HUDEP-2 (cell line): ENCODE measurements at regions not wholly inside any gene's neighbourhood (a gene's known extent, or its start where the extent isn't known, plus 50 kb on each side); places are given as distances from the start of the nearest gene placed in this dataset.

ENCODE experiments used
- DNase-seq, 76 experiments: peaks; one replicate each; lab custom pipeline; 2025; ENCODE audit not compliant: unreplicated experiment in 76 of 76; lab: John Stamatoyannopoulos, UW

- no peak for DNase-seq
Observed at GRCh38 chr21:38965910-38966504, 160.3 kb downstream of the ETS2 start.

- no peak for DNase-seq
Observed at GRCh38 chr21:38965241-38965640, 159.5 kb downstream of the ETS2 start.

DNA sequence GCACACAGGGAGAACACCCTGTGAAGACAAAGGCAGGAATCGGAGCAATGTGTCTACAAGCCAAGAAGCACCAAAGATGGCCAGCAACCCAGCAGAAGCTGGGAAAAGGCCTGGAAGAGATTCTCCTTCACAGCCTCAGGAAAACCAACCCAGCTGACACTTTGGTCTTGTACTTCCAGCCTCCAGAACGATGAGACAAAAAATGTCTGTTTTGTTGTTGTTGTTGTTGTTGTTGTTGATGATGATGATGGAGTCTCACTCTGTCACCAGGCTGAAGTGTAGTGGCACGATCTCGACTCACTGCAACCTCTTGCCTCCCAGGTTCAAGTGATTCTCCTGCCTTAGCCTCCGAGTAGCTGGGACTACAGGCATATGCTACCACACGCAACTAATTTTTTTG is 157.3 kb downstream of the ETS2 start:
- DNase-seq, result no peak

- DNase-seq, result no peak
Observed at GRCh38 chr21:38960251-38960650, 154.5 kb downstream of the ETS2 start.

- no peak for DNase-seq
Observed at GRCh38 chr21:38959692-38960061, 153.9 kb downstream of the ETS2 start.

DNA sequence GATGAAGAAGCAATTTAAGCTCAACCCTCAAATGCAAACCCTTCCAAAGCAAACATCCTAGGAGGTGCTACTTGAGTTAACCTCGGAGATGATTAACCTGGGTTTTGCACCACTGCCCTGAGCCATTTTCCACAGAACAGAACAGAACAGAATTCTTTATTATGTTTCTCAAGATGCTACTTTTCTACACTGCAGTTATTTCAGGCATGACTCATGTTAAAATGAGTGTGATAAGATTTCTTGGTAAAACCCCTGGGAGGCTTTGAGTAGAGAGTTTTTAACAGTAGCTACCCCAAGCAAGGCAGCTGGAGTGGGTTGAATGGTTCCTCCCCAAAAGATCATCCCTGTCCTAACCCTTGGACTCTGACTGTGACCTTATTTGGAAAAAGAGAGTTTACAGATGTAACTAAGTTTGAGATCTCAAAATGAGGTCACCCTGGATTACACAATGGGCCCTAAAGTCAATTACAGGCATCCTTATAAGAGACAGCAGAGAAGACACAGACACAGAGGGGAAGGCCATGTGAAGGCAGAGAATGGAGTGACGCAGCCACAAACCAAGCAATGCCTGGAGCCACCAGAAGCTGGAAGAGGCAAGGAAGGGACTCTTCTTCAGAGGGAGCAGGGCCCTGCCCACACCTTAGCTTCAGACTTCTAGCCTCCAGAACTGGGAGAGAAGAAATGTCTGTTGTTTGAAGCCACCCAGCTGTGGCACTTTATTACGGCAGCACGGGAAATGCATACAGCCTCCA is 153.4 kb downstream of the ETS2 start:
- peak in 24 of 76 experiments; percentile 16 to 67 (median 37) for DNase-seq

DNA sequence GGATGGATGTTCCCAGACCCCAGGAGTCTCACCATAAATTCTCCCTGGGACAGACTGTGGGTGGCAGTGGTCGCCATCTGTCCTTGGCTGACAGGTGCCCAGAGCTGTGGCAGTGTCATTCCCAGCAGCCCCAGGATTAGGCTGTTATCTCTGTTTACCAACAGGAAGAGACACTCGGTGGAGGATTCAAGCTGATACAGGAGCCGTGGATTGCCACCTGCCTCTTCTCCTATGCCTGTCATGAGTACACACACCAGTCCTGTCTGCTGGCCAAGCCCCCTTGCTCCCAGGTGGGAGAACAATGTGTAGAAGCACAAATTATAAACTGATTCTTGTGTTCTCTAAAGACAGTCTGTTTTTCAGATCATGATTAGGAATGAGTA is 152.6 kb downstream of the ETS2 start:
- DNase-seq, result no peak

- no peak for DNase-seq
Observed at GRCh38 chr21:38957575-38958322, 152.0 kb downstream of the ETS2 start.

DNA sequence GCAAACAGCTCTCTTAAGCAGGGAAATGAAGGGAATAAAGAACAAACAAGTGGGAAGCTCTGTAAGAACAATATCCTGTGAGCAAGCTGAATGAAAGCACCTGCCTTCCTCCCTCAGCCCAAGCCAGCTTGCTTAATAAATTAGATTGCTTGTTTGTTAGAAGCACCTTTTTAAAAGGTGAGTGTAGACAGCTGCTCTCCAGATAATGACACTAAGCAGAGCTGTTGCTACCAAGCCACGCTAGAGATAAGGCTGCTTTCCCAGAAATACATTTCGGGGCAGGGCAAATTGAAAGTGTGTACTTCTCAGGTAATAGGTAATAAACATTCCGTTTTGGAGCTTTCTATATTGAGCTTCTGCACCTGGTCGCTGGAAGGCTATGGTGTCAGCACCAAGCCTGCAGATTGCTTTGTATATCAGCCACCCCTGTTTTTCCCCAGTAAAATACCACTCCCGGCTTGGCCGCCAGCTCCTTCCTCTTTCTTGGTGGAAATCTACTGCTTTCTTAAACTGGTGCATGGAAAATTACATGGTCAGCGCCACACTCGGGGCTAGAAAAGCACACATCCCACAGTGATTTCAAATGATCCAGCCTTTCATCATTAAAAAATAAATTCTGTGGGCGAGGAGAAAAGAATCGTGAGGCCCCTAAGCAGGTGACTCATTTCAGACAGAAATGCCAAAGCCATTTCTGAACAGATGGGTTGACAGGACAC is 151.3 kb downstream of the ETS2 start:
- peak in 5 of 76 experiments; percentile 18 to 42 (median 33) for DNase-seq

DNA sequence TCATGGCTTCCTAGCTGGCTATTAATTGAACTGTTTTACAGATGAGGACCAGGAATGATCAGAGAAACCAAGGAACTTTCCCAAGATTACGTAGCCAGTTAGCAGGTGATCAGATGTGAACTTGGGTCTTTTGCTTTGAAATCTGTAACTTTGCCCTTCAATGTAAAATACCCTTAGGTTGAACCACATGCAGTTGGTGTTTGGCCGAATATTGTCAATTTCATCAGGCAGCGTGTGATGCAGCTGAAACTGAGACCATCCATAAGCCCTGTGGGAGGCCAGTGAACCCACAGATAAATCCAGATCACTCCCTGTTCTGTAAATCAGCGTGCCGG is 150.8 kb downstream of the ETS2 start:
- no peak for DNase-seq

GRCh38 chr21:38956007-38956406 is 150.3 kb downstream of the ETS2 start:
- no peak for DNase-seq

DNA sequence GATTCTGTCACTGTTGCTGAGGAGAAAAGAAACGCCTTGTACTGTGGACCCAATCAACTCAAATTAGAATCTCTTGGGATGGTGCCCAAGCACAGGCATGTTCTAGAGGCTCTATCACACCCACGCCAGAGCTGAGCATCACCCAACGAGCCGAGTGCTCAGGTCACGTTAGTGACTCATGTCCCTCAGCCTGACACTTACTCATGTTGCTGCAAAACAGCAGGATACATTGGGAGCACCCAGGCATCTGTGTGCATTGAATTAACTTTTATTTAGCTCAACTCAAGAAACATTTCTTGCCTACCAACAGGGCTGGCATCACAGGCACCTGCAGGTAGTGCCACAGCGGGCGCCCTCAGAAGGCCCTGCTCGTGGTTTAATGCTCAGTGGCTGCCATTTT is 149.8 kb downstream of the ETS2 start:
- peak in 68 of 76 experiments; percentile 18 to 89 (median 68) for DNase-seq

DNA sequence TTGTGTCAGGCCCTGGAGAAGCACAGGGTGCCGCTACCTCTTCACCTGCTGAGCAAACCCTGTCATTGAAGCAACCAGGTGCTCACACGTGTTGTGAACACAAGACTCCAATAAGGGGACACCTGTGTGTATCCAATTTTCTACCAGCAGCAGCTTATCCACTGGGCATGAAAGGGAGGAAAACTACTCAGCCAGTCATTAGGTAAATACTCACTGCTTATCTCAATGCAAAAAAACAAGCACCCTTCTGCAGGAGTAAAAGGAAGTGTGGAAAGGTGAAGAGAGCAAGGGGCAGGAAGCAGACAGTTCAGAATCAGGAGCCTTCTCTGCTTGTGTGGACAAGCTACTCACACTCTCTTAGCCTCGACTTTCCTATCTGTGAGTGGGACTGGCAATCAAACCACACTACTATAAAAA is 148.9 kb downstream of the ETS2 start:
- no peak for DNase-seq

- no peak for DNase-seq
Observed at GRCh38 chr21:38953516-38953915, 147.8 kb downstream of the ETS2 start.

- DNase-seq, result no peak
Observed at GRCh38 chr21:38952890-38953289, 147.2 kb downstream of the ETS2 start.

GRCh38 chr21:38951095-38951730 is 145.5 kb downstream of the ETS2 start:
- DNase-seq, result no peak

DNA sequence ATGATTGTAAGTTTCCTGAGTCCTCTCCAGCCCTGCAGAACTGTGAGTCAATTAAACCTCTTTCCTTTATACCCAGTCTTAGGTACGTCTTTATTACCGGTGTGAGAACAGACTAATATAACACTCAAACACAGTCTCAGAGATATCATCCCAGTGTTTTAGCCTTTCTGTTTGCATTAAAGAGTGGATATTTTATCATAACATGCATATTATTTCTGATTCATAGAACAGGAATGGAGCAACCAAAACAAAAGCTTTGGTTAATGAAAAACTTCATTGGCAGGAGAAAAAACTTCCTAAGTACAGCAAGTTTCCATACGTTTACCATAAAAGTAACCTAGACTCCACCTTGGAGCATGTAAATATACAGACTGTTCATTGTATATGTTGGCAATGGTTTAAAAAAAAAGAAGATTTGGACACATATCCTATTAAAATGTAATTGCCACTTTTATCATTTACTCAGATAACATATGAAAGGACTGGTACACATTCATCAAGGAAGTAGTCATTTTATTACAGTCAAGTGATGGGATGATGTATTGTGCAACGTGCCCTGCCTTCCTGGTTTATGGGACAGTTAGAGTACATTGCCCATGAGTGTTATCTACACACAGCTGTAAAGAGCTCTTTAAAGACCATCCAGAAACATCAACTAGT is 144.8 kb downstream of the ETS2 start:
- DNase-seq, result no peak

DNA sequence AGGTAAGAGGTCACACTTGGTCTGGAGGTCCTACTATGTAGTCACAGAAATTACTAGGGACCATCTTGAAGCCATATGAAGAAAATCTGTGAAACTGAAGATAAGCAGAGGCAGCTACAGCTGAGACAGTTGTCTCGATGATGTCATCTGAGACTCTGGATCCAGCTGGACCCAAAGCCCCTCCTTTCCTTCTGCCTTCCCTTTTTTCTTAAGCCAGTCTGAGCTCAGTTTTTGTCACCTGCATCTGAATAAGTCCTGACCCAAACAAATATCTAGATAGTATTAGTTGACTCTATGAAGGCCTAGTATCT is 143.3 kb downstream of the ETS2 start:
- no peak for DNase-seq

GRCh38 chr21:38948377-38949069 is 142.8 kb downstream of the ETS2 start:
- no peak for DNase-seq
